HG03060 (cell line): ENCODE measurements at regions not wholly inside any gene's neighbourhood (a gene's known extent, or its start where the extent isn't known, plus 50 kb on each side); places are given as distances from the start of the nearest gene placed in this dataset.
"Not testable (repeated sequence)": the region's sequence is repeated elsewhere in the genome, so short reads cannot be mapped to it uniquely, and the experiment has no call there.

Source experiments
- ATAC-seq: cut with Tn5 transposase; IDR thresholded peaks from one replicate; pipeline ENCODE4 v1.9.1; 2021; ENCODE audit warnings: low read depth, moderate number of reproducible peaks; ENCODE audit not compliant: unreplicated experiment

DNA sequence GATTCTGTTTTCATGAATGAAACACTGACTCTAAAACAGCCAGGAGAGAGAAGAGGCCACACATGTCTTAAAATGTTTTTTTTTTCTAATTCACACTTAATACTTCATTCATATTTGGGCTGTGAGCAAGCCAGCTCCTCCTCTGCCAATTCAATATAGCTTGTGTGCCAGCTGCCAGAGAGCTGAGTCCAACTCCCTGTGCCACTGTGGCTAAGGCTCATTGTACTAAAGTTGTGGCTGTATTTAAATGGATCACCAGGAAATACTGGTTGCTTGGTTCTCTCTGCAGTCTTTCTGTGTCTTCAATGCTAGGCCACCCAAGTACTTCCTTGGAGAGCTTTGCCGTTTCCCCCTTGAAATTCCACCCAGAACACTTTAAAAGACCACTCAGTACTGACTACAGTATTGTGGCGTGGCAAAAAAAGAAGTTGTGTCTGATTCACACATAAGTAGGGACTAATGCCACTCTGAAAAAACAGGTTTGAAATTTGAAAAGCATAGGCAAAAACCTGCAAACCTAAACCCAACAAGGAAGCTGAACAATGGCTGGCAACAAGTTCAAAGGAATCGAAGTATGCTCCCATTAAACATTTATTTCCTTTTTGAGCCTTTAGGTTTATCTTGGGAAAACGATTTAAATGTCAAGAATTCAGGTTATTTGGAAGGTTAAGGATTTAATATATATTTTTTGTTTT is 524.7 kb downstream of the DIPK2A start:
- ATAC-seq = no peak

DNA sequence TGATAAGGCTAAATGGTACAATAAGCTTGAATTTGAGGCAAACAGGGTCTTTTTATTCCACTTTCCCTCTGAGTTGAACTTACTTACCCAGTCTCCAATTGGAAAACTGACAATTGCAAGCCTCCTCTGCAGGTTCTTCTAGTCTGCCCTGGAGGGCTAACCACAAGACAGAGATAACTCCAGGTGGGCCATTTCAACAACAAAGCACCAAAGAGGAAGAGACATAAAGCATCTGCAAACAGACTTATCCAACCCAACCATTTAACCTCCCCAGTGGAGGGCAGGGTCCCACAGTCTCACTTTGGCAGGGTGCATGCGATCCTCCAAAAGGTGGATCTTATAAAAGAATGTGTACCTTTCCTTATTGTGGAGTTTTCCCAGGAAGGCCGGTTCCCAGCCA is 525.8 kb downstream of the DIPK2A start:
- no peak for ATAC-seq

DNA sequence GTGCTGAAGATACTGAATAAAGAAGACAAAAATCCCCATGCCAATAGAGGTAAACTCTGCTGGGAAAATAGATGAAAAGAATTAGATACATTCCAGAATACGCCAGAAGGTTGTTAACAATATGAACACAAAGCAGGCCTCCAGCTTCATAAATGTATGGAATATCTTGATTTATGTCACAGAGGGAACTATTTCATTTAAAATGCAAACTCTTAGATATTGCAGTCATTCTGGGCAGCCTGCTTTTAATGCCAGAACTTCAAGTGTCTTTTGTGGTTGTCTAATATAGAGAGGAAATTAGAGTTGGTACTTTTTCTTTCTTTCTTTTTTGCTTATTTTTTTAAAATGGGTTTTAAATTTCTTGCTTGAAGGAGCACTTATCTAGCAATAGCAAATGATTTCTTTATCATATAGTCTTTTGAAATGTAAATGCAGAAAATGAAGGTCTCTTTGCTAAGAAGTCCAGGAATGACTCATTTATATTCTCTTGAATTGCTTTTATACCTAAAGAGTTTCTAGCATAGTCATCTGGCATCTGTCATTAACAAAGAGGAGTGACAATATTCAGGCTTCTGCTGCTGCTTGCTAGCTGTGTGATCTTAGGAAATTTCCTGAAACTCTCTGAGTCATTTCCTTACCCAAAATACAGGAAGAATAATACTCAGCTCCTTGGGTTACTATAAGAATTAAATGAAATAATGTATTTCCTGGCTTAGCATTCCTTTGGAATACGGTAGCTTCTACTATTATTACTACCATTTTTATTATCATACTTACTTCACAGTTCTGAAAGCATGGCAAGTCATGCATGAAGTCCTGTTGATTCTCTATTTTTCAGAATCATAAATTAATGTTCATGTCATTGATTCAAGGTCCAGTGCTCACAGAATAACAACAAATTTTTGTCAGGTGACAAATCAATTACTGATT is 527.6 kb downstream of the DIPK2A start:
- ATAC-seq = no peak

DNA sequence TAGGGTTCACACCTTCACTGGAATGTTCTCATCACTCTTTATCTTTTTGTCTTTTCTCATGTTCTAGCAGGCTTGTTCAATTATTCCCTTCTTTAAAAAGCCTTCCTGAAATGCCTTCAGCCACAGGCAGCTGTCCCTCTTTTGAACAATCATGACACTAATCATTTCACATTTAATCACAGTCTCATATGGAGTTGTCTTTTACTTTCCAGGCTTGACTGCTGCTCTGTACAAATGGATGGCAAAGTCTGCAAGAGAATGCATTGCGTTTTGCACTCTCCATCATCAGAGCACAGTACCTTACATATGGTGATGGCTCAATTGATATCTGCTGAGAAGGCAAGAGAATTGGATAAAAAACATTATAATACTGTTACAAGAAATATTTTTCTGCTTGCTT is 529.8 kb downstream of the DIPK2A start:
- no peak for ATAC-seq

DNA sequence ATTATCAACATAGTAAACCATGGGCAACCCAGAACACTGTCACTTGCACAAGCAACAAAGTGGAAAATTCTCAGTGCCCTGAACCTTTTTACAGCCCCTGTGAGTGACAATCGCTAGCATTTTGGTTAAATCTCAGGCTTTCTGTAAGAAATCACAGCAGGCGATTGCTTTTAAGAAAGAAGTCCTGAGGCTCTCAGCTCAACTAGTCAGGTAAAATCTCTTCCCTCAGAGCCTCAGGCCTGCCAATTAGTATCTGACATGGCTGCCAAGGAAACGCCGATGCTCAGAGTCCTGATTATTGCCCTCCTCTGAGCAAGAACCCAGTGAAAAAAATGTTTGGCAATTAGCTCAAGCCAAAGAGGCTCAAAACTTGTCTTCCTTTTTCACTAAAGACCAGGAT is 530.8 kb downstream of the DIPK2A start:
- no peak for ATAC-seq

DNA sequence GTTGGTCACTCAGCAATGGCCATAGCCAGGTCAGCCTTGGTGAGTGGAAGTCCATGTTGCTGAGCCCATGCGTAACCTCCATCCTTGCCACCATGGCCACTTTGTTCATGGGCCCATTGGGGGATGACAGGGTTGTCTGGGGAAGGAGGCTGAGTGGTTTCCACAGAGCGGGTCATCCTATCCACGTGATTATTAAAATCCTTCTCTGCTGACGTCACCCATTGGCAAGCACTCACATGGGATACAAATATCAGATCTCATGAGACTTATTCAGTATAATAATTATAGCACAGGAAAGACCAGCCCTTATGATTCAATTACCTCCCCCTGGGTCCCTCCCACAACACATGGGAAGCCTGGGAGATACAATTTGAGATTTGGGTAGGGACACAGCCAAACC is 534.8 kb downstream of the DIPK2A start:
- not testable (repeated sequence) for ATAC-seq

DNA sequence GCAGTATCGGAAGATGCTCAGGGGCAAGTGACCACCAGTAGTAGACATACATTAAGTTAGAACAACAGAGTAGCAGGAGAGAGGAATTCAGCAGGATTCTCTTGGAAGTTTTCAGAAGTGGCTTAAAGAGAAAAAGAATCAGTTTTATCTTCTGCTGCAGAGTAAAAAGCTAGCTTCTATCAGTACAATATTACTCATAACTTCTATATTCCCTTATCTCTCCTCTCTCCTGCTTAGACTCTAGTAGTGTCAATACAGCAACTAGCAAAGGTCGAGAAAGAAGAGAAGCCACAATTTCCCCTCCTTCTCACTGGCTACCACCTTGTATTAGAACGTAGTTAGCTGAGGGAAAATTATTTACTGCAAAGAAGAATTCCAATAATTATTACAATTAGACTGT is 539.7 kb downstream of the DIPK2A start:
- no peak for ATAC-seq

DNA sequence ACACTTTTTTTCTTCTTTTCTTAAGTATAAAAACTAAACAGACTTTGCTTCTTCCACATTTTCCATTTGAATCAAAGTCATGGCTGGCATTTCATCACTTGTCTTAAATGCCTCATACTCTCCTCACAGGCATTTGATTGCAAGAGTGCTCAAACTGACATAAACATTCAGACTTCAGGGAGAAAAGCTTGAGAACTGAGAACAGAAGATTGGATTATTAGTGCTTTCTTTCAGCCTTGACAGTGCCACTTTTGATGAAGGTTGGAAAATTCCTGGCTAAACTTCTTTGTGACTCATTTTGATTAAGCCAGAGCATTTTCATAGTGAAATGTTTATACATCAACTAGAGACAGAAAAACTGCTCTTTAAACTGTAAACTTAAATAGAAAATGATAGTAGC is 544.4 kb downstream of the DIPK2A start:
- ATAC-seq = no peak

DNA sequence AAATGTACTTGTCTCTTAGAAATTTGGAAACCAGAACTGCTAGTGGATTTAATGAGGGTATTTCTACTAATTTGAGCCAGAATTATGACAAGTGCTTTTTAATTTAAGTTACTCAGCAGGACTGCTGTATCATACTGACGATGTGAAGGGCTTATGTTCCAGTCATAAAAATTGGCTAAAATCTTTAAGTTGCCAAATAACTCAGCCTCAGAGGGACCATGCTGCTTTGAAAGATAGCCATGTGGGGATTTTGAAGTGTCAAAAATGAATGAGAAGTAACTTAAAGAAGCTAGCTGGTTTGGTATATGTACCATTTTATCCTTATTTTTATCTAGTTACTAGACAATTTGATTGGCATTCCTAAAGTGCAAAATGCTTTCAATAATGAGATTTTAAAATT is 545.0 kb downstream of the DIPK2A start:
- ATAC-seq = no peak

DNA sequence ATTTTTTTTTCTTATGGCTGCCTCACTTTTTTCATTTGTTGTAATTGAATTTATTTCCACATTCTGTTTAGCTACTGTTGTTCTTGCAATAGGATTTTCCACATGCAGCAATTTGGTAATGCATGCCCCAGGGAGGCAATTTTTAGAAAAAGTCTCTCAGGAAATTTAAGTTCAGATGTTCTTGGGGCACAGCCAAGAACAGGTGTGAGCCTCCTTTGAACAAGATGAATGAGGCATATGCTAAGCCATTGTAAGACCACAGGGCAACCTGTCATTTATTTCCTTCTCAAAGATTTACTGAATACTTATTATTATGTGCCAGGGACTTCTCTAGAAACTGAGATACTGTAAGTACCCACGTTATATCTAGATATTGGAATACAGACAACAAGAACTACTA is 549.5 kb downstream of the DIPK2A start:
- ATAC-seq = no peak

DNA sequence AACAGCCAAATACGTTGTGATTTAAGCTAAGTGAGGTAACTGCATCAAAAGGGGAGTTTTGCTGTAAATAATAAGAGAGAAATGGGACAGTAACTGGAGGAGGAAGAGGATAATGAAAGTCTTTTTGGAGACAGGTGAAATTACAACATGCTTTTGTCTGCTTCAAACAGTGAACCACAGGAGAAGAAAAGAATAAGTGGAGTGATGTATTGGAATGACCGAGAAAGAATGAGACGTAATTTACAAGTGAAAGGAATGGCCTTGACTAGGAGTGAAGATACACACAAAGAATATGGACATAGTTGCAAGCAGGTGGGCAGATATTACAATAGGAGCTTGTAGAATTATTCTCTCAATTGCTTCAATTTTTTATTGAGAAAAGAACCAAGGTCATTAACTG is 550.8 kb downstream of the DIPK2A start:
- no peak for ATAC-seq

DNA sequence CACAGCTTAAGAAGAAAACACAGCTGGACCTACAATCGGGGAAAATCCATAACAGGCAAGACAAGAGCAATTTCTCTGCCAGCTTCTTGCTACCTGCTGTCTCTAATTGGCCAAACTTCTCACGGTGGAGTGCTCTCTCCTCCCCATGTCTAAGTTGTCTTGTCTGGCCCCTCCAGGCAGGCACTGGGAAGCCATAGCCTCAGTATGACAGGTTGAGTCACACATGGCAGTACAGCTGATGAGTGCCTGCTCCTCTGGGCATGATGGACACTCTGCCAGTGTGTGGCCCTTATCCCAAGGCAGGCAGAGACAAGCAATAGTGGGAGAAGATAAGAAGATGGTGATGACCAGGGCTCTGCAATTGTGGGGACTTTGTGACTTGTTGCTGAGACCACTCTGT is 551.8 kb downstream of the DIPK2A start:
- ATAC-seq = no peak

DNA sequence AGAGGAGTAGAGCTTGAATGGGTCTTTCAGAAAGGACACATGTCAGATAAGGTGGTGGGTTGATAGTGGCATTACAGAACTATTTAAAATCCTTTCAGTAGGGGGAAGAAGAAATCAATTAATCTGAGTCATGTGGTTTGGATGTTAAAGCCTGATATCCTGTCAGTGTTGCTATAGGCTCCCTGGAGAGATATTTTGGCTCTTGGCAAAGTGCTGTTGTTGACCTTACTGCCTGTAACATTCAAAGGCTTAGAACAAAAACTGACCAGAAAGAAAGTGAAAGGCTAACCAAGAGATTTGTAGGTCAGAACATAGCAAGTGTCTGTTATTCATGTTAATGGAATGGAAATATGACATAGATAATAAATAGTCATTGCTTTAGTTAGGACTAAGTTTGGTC is 552.9 kb downstream of the DIPK2A start:
- ATAC-seq = no peak

DNA sequence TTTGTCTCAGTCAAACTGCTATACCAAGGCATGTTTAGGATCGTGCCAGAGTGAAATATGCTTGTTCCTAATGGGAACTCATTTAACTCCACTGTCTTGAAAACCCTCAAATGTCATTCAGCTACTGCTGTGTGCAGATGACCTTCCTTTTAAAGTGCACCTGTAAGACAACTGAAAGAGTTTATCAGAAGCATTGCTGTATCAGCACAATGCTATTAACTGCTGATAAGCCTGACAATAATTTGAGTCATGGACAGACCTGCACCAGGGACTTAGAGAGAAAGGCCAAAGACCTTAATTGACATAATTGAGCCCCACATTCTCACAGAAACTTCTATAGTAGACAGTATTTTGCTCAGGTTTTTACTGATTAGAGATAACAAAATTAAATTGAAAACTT is 557.9 kb downstream of the DIPK2A start:
- no peak for ATAC-seq

DNA sequence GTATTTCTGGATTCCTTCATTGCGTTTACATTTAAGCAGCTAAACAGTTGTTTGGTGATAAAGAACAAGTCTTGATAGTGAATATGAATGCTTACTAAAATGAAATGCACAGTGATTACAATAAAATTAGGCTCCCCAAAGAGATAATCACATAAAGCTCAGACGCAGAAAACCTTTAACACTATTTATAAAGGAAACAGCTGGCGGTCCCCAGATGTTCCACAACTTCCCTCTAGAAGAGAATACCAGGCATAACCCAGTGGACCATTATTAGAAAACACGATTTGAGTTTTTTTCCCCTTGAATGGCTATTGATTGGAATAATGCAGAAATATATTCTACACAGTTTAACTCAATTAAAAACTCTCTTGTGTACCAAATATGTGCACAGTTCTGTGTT is 573.2 kb downstream of the DIPK2A start:
- ATAC-seq = no peak

DNA sequence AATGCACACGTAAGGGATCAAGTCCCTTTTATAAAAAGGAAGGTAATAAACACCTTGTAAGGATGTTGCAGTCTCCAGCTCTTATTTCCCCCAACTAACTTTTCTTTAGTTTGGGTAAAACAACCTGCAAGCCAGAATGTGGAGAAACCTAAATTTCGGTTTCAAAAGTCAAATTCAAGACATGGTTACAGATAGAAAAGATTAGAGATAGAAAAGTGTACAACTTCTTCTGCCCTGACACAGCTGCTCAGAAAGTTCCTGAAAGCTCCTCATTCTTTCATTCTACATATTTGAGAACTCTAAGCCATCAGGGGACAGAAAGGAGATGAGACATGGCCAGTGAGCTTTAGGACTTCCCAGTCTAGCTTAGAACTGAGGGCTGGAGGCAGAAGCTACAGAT is 574.9 kb downstream of the DIPK2A start:
- no peak for ATAC-seq

DNA sequence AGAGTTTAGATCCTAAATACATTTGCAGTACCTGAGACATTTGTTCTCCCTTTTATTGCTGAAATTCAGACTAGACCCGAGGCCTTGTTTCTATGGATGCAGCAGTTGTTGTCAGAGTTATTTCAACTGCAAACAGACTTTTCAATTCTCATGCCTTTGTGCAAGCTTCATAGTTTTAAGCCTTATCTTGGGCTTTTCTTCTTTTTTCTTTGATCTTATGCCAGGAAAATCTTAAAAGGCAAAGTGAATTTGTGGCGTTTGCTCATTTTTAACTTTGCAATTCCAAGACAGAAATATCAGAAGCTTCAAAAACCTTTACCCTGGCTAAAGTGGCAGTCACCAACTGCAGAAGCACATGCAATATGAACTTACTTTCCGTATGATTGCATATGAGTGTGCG is 576.7 kb downstream of the DIPK2A start:
- no peak for ATAC-seq

DNA sequence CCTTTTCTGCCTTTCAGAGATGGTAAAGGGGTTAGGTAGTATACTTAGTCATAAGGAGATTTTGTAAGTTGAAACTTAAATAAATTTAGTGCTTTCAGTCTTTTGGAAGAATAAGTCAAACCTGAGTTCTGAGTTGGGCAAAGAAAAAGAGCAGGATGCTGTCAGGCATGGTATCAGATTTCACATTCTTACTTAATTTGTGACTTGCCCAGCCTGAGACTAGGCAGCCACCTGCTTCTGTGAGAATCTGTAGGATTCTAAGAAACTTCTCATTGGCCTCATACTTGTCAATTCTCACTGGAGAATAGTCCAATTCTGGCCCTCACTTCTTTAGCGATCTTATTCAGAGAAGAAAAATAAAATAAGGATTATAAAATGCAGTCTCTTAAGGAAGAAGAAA is 577.5 kb downstream of the DIPK2A start:
- no peak for ATAC-seq

DNA sequence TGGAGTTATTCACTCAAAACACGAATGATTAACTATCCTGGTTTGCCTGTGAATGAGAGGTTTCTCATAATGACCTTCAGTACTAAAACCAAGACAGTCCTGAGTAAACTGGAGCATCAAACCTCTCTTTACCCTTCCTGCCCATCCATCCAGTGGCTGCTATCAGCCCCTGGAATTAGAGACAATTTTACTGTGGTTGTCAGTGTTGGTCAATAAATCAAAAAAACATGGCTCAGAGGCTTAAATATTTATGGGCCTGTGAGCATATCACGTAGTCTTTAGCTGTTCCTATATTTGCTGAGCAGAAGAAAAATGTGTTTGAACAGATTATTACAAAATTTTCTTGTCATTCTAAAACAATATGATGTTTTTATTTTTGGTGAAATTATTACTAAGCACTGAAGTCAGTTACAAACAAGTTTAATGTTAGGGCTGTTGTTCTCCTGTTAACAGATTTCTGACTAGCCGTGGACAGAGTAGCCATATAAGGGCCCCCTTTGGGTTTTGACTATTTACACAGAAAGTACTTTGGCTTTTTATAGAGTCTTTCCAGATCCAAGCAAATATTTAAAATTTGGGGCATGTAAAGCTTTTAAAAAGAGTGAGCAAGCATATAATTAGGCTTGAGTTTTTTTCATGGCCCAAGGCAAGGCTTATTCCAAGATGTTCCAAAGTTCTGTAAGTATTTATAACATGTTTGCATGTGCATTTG is 580.9 kb downstream of the DIPK2A start:
- ATAC-seq = no peak

DNA sequence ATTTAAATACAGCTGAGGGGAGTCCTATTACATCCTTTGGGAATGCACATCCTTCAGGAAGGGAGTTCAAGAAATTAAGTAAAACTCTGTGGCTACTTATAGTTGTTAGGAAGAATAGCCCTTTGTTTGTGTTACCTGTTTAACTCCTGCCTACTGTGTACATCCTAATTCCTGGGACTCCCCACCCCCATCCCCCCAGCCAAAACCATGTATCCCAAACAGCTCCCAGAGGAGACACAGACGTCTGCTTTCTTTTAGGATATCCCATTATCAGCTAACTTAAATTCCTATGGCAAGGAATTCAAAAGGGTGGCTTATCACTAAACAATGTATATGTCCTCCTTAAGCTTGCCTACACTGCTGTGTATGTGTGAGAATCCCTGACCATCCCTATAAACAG is 581.7 kb downstream of the DIPK2A start:
- no peak for ATAC-seq

DNA sequence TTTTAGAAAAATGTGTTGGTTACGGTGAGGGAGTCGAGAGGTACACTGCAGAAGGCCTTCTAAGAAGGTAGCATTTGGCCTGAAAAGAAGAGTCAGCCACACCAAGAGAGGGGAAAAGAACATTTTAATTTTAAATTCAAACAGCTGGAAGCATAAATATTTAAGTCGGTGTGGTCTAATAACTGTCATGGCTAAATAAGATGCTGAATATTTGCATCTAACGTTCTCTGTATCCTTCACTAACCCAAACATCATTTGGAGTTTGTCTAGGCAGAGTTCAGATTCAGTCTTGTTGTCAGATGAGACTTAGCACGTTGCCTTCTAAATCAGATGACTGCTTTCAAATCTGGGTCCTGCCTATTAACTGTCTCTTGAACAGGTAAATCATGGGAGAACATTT is 583.3 kb downstream of the DIPK2A start:
- ATAC-seq = no peak
